ENCODE measurements at regions not wholly inside any gene's neighbourhood (a gene's known extent, or its start where the extent isn't known, plus 50 kb on each side); places are given as distances from the start of the nearest gene placed in this dataset.

GRCh38 chr6:37113976-37114375 is 56.0 kb upstream of the PIM1 start:
- TF ChIP-seq CTCF (IDR thresholded peaks at IDR 0.05) (no peak), POLR2AphosphoS5 (IDR thresholded peaks at IDR 0.05) (no peak), EP300 (IDR thresholded peaks at IDR 0.05) (no peak)
